K562 (cell line): ENCODE measurements at regions not wholly inside any gene's neighbourhood (a gene's known extent, or its start where the extent isn't known, plus 50 kb on each side); places are given as distances from the start of the nearest gene placed in this dataset.

Source experiments
- ATAC-seq: fragments of 200-7000 bp; cut with Tn5 transposase; 3 replicates; pipeline ENCODE4 v1.9.1; 2020; ENCODE audit warnings: moderate library complexity
- BruUV-seq: library from RNA; stranded (reverse); fragments of 400-500 nt; replicated peaks from 2 replicates; lab custom pipeline; 2021; lab: Mats Ljungman, UMichigan
- CTCF ChIA-PET: fragments of 300-600 bp; formaldehyde crosslinking; extraction: SDS; loops from one replicate; lab custom pipeline; 2021; ENCODE audit warnings: low intra/inter-chr PET ratio; lab: Yijun Ruan, JAX
- POLR2A ChIA-PET: fragments of 300-600, 350-650 bp; sonication (Branson Sonifier 250); formaldehyde crosslinking; extraction: SDS; loops from one replicate; lab custom pipeline; 2021; ENCODE audit warnings: antibody characterized with exemption, inconsistent platforms; lab: Yijun Ruan, JAX
- DNase-seq, 4 experiments: peaks; one replicate each; pipeline versions ENCODE4 v3.0.0 to v3.0.0-alpha.2; 2011 to 2018; ENCODE audit warnings: low spot score in 3 of 4, mixed read lengths in 3 of 4; ENCODE audit errors: extremely low read depth in 1 of 4
- FAIRE-seq: peaks from 2 replicates; lab custom pipeline; 2011; peaks lifted over from hg19 to GRCh38; lab: Jason Lieb, UNC
- H2AFZ ChIP-seq: 2 replicates; pipeline ENCODE4 v1.6.0; 2011; ENCODE audit warnings: low read depth, low read length, control low read depth, inconsistent platforms
- H3K27ac ChIP-seq: fragments of 200-600 bp; 3 replicates; pipeline ENCODE4 v1.8.0; 2011; ENCODE audit warnings: low read depth, mild to moderate bottlenecking, control low read depth, inconsistent platforms, low read length, moderate library complexity, mixed read lengths; ENCODE audit errors: extremely low read depth
- H3K27me3 ChIP-seq, 2 experiments: fragments of 300-600 bp in 1 of 2; 2 replicates in 1 of 2; 3 replicates in 1 of 2; pipeline versions ENCODE4 v1.6.0 to v1.8.0; 2011; ENCODE audit warnings: inconsistent platforms in 2 of 2, low read length in 2 of 2, mild to moderate bottlenecking in 1 of 2, mixed read lengths in 1 of 2, moderate library complexity in 1 of 2; ENCODE audit not compliant: control insufficient read depth in 2 of 2, insufficient read depth in 2 of 2
- H3K36me3 ChIP-seq: fragments of 300-600 bp; 3 replicates; pipeline ENCODE4 v1.8.0; 2011; ENCODE audit warnings: mild to moderate bottlenecking, low read length, inconsistent platforms; ENCODE audit not compliant: control insufficient read depth, insufficient read depth
- H3K4me1 ChIP-seq, 2 experiments: fragments of 200-600 bp in 1 of 2; replicated peaks in 1 of 2; 2 replicates in 1 of 2; 3 replicates in 1 of 2; pipeline versions ENCODE4 v1.5.1 to v1.8.0; 2011; ENCODE audit warnings: inconsistent platforms in 2 of 2, low read length in 2 of 2, mild to moderate bottlenecking in 1 of 2, mixed read lengths in 1 of 2, moderate library complexity in 1 of 2; ENCODE audit not compliant: control insufficient read depth in 2 of 2, insufficient read depth in 2 of 2
- H3K4me2 ChIP-seq: 2 replicates; pipeline ENCODE4 v1.6.1; 2011; ENCODE audit warnings: low read length, control low read depth, inconsistent platforms, mixed read lengths; ENCODE audit not compliant: insufficient read depth
- H3K4me3 ChIP-seq: fragments of 200-600 bp; sonication (generic), shearing (Covaris generic); 2 replicates; pipeline ENCODE4 v1.5.1; 2016; ENCODE audit warnings: control low read depth, inconsistent platforms
- H3K79me2 ChIP-seq: fragments of 200-600 bp; 3 replicates; pipeline ENCODE4 v1.8.0; 2011; ENCODE audit warnings: low read length, inconsistent platforms; ENCODE audit not compliant: control insufficient read depth, insufficient read depth
- H3K9ac ChIP-seq, 2 experiments: 2 replicates each; pipeline versions ENCODE4 v1.6.0 to v1.6.1; 2011; ENCODE audit warnings: low read depth in 2 of 2, low read length in 2 of 2, control low read depth in 1 of 2, inconsistent platforms in 1 of 2, mild to moderate bottlenecking in 1 of 2, mixed read lengths in 1 of 2; ENCODE audit not compliant: insufficient read depth in 1 of 2
- H3K9me1 ChIP-seq: one replicate; pipeline ENCODE4 v1.6.0; 2011; ENCODE audit warnings: inconsistent platforms, mild to moderate bottlenecking, low read length, moderate library complexity; ENCODE audit not compliant: control insufficient read depth, insufficient read depth
- H3K9me3 ChIP-seq: replicated peaks from 2 replicates; pipeline ENCODE4 v1.5.1; 2011; ENCODE audit warnings: low read depth, low read length, inconsistent platforms; ENCODE audit not compliant: control insufficient read depth, insufficient read depth
- H4K20me1 ChIP-seq: replicated peaks from 2 replicates; pipeline ENCODE4 v1.6.1; 2011; ENCODE audit warnings: low read length, inconsistent platforms, mixed read lengths; ENCODE audit not compliant: control insufficient read depth, insufficient read depth
- DPF2 ChIP-seq: fragments of 450-650 bp; IDR thresholded peaks from 2 replicates; pipeline ENCODE4 v1.6.1; 2016
- EP300 ChIP-seq: IDR thresholded peaks from 2 replicates; pipeline ENCODE4 v1.6.1; 2012; ENCODE audit warnings: low read length, improper control_type of control experiment
- ETV1 ChIP-seq: fragments of 450-650 bp; conservative IDR thresholded peaks from 2 replicates; pipeline ENCODE4 v1.6.1; 2016; ENCODE audit warnings: missing genetic modification characterization, control low read depth, low read depth, missing compliant biosample characterization
- ETV6 ChIP-seq, 3 experiments: fragments of 150-350 bp in 1 of 3; sonication (generic) in 1 of 3; formaldehyde crosslinking in 1 of 3; IDR thresholded peaks; 2 replicates each; pipeline versions ENCODE4 v1.6.1 to v1.8.0; 2014 to 2022; ENCODE audit warnings: borderline replicate concordance in 2 of 3, low read depth in 2 of 3, antibody characterized with exemption in 1 of 3, low read length in 1 of 3, mild to moderate bottlenecking in 1 of 3, missing genetic modification reagents in 1 of 3
- HDAC6 ChIP-seq: IDR thresholded peaks from 2 replicates; pipeline ENCODE4 v1.6.1; 2012; ENCODE audit warnings: low read depth, mild to moderate bottlenecking, control low read depth, inconsistent platforms, low read length, moderate library complexity
- NFE2 ChIP-seq: IDR thresholded peaks from 2 replicates; pipeline ENCODE4 v1.6.1; 2014; ENCODE audit warnings: antibody characterized with exemption, low read depth
- NR2C1 ChIP-seq, 2 experiments: fragments of 450-650 bp; IDR thresholded peaks; 2 replicates each; pipeline ENCODE4 v1.6.1; 2017; ENCODE audit warnings: mild to moderate bottlenecking in 2 of 2, antibody characterized with exemption in 1 of 2, inconsistent platforms in 1 of 2, missing compliant biosample characterization in 1 of 2, missing genetic modification characterization in 1 of 2
- NR2C2 ChIP-seq, 2 experiments: fragments of 200-800 bp in 1 of 2; sonication (Bioruptor generic) in 1 of 2; sonication (generic) in 1 of 2; formaldehyde crosslinking in 1 of 2; IDR thresholded peaks; 2 replicates each; pipeline versions ENCODE4 v1.6.1 to v1.8.0; 2016 to 2022; ENCODE audit warnings: mild to moderate bottlenecking in 1 of 2, missing compliant biosample characterization in 1 of 2, missing genetic modification characterization in 1 of 2, missing genetic modification reagents in 1 of 2
- PYGO2 ChIP-seq: fragments of 450-650 bp; IDR thresholded peaks from 2 replicates; pipeline ENCODE4 v1.6.1; 2016; ENCODE audit warnings: mild to moderate bottlenecking, missing genetic modification characterization, moderate library complexity, missing compliant biosample characterization
- RAD51 ChIP-seq: fragments of 450-650 bp; IDR thresholded peaks from 2 replicates; pipeline ENCODE4 v1.7.1; 2016; ENCODE audit warnings: low read depth, mild to moderate bottlenecking, borderline replicate concordance
- RBM14 ChIP-seq: fragments of 200-400 bp; formaldehyde crosslinking; IDR thresholded peaks from 2 replicates; pipeline ENCODE4 v1.6.1; 2018; ENCODE audit warnings: low read depth, mild to moderate bottlenecking, low read length, moderate library complexity, borderline replicate concordance; ENCODE audit not compliant: insufficient read depth
- SPI1 ChIP-seq: IDR thresholded peaks from 2 replicates; pipeline ENCODE4 v1.6.1; 2011; ENCODE audit warnings: low read depth, low read length, control low read depth, borderline replicate concordance
- TGIF2 ChIP-seq: sonication (generic); formaldehyde crosslinking; IDR thresholded peaks from 2 replicates; pipeline ENCODE4 v1.8.1; 2022; ENCODE audit warnings: mild to moderate bottlenecking, missing genetic modification reagents, moderate library complexity
- XRCC4 ChIP-seq: IDR thresholded peaks from one replicate; pipeline ENCODE4 v1.6.1; 2011; ENCODE audit not compliant: insufficient read depth, insufficient read length; ENCODE audit errors: extremely low read depth
- YY1 ChIP-seq, 3 experiments: IDR thresholded peaks; 2 replicates each; pipeline ENCODE4 v1.6.1; 2011; ENCODE audit warnings: low read length in 2 of 3, mild to moderate bottlenecking in 2 of 3, moderate library complexity in 2 of 3, borderline replicate concordance in 1 of 3, control low read depth in 1 of 3, low read depth in 1 of 3; ENCODE audit not compliant: insufficient read depth in 3 of 3, insufficient replicate concordance in 2 of 3, control insufficient read depth in 1 of 3, insufficient read length in 1 of 3; ENCODE audit errors: extremely low read depth in 1 of 3
- ZBTB17 ChIP-seq: fragments of 450-650 bp; formaldehyde crosslinking; IDR thresholded peaks from 2 replicates; pipeline ENCODE4 v1.4.0; 2020; ENCODE audit warnings: mild to moderate bottlenecking
- ZFP36 ChIP-seq: fragments of 150-350 bp; IDR thresholded peaks from 2 replicates; pipeline ENCODE4 v1.6.1; 2018; ENCODE audit warnings: low read length, low read depth; ENCODE audit not compliant: partially characterized antibody
- ZNF124 ChIP-seq: sonication (generic); formaldehyde crosslinking; IDR thresholded peaks from 2 replicates; pipeline ENCODE4 v1.8.1; 2022; ENCODE audit warnings: missing genetic modification reagents
- ZNF217 ChIP-seq: sonication (generic); formaldehyde crosslinking; IDR thresholded peaks from 2 replicates; pipeline ENCODE4 v1.8.0; 2022; ENCODE audit warnings: mild to moderate bottlenecking, missing genetic modification reagents
- ZNF3 ChIP-seq: fragments of 250-450 bp; sonication (Bioruptor Pico); IDR thresholded peaks from 2 replicates; pipeline ENCODE4 v1.5.0; 2021; ENCODE audit warnings: mild to moderate bottlenecking, moderate library complexity
- ZNF311 ChIP-seq: fragments of 250-450 bp; sonication (Bioruptor Pico); IDR thresholded peaks from 2 replicates; pipeline ENCODE4 v1.4.0; 2020; ENCODE audit warnings: mild to moderate bottlenecking, moderate library complexity
- ZNF512 ChIP-seq: IDR thresholded peaks from 2 replicates; pipeline ENCODE4 v1.6.1; 2016; ENCODE audit warnings: missing genetic modification characterization, missing compliant biosample characterization
- WGBS: fragments of 100-300 bp; shearing (Covaris generic); methylation state at CpG from one replicate; pipeline ENCODE4 v1.1.6; 2016; ENCODE audit warnings: low coverage, mixed read lengths; ENCODE audit not compliant: insufficient coverage; ENCODE audit errors: missing lambda C conversion rate; 5-methylcytosine and 5-hydroxymethylcytosine counted together
- in situ Hi-C: fragments of 300-500 bp; cut with MboI; formaldehyde crosslinking; loops from 4 replicates; pipeline ENCODE4 v1.15.0; 2018; ENCODE audit warnings: inconsistent platforms, mixed read lengths
- intact Hi-C: fragments of 100-400 bp; cut with micrococcal nuclease; formaldehyde crosslinking; loops from 2 replicates; pipeline ENCODE4 v1.14.2; 2022

- TF ChIP-seq ZNF512 (tag) (no peak), ZBTB17 (CRISPR knock-in tag) (no peak), DPF2 (no peak), ZNF124 (CRISPR knock-in tag) (no peak), ZNF311 (no peak)
Observed at GRCh38 chr4:64969081-64969480, 559.8 kb upstream of the TECRL start (continued).

- no peak for FAIRE-seq
- CTCF ChIA-PET = no interaction called here
- no peak for TF ChIP-seq EP300
- no peak for TF ChIP-seq NR2C2 (CRISPR knock-in tag; IDR thresholded peaks at IDR 0.05)
- TF ChIP-seq NR2C2 (tag; IDR thresholded peaks at IDR 0.05) = no peak
- TF ChIP-seq SPI1 = no peak
- TF ChIP-seq YY1 (IDR thresholded peaks at IDR 0.05; ENCODE audit: borderline replicate concordance in 1 of 3, control insufficient read depth in 1 of 3, extremely low read depth in 1 of 3, insufficient read depth in 3 of 3, insufficient read length in 1 of 3, insufficient replicate concordance in 2 of 3, low read depth in 1 of 3, low read length in 2 of 3) = no peak
- TF ChIP-seq ZNF3 (CRISPR knock-in tag) = no peak
- no peak for TF ChIP-seq ZNF217 (CRISPR knock-in tag)
- no peak for TF ChIP-seq ETV1 (tag)
- TF ChIP-seq ETV6 (IDR thresholded peaks at IDR 0.05; ENCODE audit: borderline replicate concordance in 1 of 2, low read depth in 2 of 2, low read length in 1 of 2) = no peak
- TF ChIP-seq ETV6 (CRISPR knock-in tag; IDR thresholded peaks at IDR 0.05; ENCODE audit: borderline replicate concordance) = no peak
- TF ChIP-seq NFE2 = no peak
- TF ChIP-seq NR2C1 (IDR thresholded peaks at IDR 0.05) = no peak
- no peak for TF ChIP-seq NR2C1 (tag; IDR thresholded peaks at IDR 0.05)
- TF ChIP-seq PYGO2 (tag) = no peak
- TF ChIP-seq HDAC6 = no peak
- no peak for TF ChIP-seq TGIF2
- TF ChIP-seq XRCC4 = no peak
- no peak for TF ChIP-seq RAD51
- no peak for TF ChIP-seq RBM14
- TF ChIP-seq ZFP36 = no peak
Observed at GRCh38 chr4:64967286-64967685, 558.0 kb upstream of the TECRL start.

More at GRCh38 chr4:64967286-64967685, 558.0 kb upstream of the TECRL start:
- H4K20me1 ChIP-seq = no peaks in the 10 kb centered on the region
- no peak overlapping the region for H3K9ac ChIP-seq
- no peak for ATAC-seq
- no peaks in the 10 kb centered on the region for H3K79me2 ChIP-seq
- no peak for DNase-seq
- in situ Hi-C loops = no loop called here
- H3K9me1 ChIP-seq = no peaks in the 10 kb centered on the region
- no peak overlapping the region for H2AFZ ChIP-seq
- intact Hi-C loops = no loop called here
- POLR2A ChIA-PET = no interaction called here
- WGBS = 0% methylated on average over 2 of the region's 2 CpGs
- no peaks in the 10 kb centered on the region for H3K9me3 ChIP-seq
- no peaks in the 10 kb centered on the region for H3K27me3 ChIP-seq
- BruUV-seq = no TSS peak
- no peaks in the 10 kb centered on the region for H3K4me1 ChIP-seq
- no peak overlapping the region for H3K4me2 ChIP-seq
- H3K4me3 ChIP-seq = no peak overlapping the region
- H3K36me3 ChIP-seq = no peaks in the 10 kb centered on the region
- no peak overlapping the region for H3K27ac ChIP-seq
